H9 (cell line): ENCODE measurements at regions not wholly inside any gene's neighbourhood (a gene's known extent, or its start where the extent isn't known, plus 50 kb on each side); places are given as distances from the start of the nearest gene placed in this dataset.

Experiments
- DNase-seq: peaks from one replicate; pipeline ENCODE4 v3.0.0-alpha.2; 2017
- H2AFZ ChIP-seq: one replicate; pipeline ENCODE4 v1.6.1; 2013; ENCODE audit warnings: mild to moderate bottlenecking, low read length, control low read depth, moderate library complexity
- H2AK5ac ChIP-seq: 2 replicates; pipeline ENCODE4 v1.6.1; 2013; ENCODE audit warnings: low read length, control low read depth, mixed read lengths; ENCODE audit not compliant: insufficient read length
- H2BK120ac ChIP-seq: one replicate; pipeline ENCODE4 v1.6.1; 2013; ENCODE audit warnings: low read depth, mild to moderate bottlenecking, low read length, control low read depth, inconsistent platforms; ENCODE audit not compliant: poor library complexity, severe bottlenecking
- H2BK12ac ChIP-seq: 2 replicates; pipeline ENCODE4 v1.6.1; 2013; ENCODE audit warnings: low read length, control low read depth, mixed read lengths, low read depth; ENCODE audit not compliant: insufficient read length
- H2BK15ac ChIP-seq: 2 replicates; pipeline ENCODE4 v1.6.1; 2013; ENCODE audit warnings: low read depth, low read length, control low read depth
- H2BK20ac ChIP-seq: one replicate; pipeline ENCODE4 v1.6.1; 2013; ENCODE audit warnings: low read depth, mild to moderate bottlenecking, low read length, control low read depth, inconsistent platforms; ENCODE audit not compliant: poor library complexity, severe bottlenecking
- H2BK5ac ChIP-seq: 2 replicates; pipeline ENCODE4 v1.6.1; 2013; ENCODE audit warnings: low read length, control low read depth, mixed read lengths; ENCODE audit not compliant: insufficient read length
- H3K14ac ChIP-seq: 2 replicates; pipeline ENCODE4 v1.6.1; 2013; ENCODE audit warnings: low read length, control low read depth; ENCODE audit not compliant: insufficient read depth
- H3K18ac ChIP-seq: 2 replicates; pipeline ENCODE4 v1.6.1; 2013; ENCODE audit warnings: low read depth, mild to moderate bottlenecking, mixed read lengths, low read length, control low read depth; ENCODE audit not compliant: insufficient read length
- H3K23ac ChIP-seq: 2 replicates; pipeline ENCODE4 v1.6.1; 2013; ENCODE audit warnings: low read length, control low read depth, mixed read lengths, low read depth; ENCODE audit not compliant: insufficient read length
- H3K23me2 ChIP-seq: 2 replicates; pipeline ENCODE4 v1.6.1; 2013; ENCODE audit warnings: low read depth, mild to moderate bottlenecking, mixed read lengths, low read length, control low read depth; ENCODE audit not compliant: insufficient read length, poor library complexity, severe bottlenecking
- H3K27ac ChIP-seq: 2 replicates; pipeline ENCODE4 v1.5.1; 2013; ENCODE audit warnings: low read length, control low read depth, mixed read lengths, low read depth; ENCODE audit not compliant: insufficient read length
- H3K27me3 ChIP-seq: 2 replicates; pipeline ENCODE4 v1.6.1; 2013; ENCODE audit warnings: low read length, control low read depth, inconsistent platforms; ENCODE audit not compliant: insufficient read depth
- H3K4ac ChIP-seq: 2 replicates; pipeline ENCODE4 v1.6.1; 2013; ENCODE audit warnings: low read depth, mild to moderate bottlenecking, control low read depth, inconsistent platforms, low read length, moderate library complexity
- H3K4me1 ChIP-seq: 2 replicates; pipeline ENCODE4 v1.6.1; 2013; ENCODE audit warnings: low read length, control low read depth, inconsistent platforms; ENCODE audit not compliant: insufficient read depth
- H3K4me2 ChIP-seq: 2 replicates; pipeline ENCODE4 v1.6.1; 2013; ENCODE audit warnings: low read length, control low read depth, mixed read lengths; ENCODE audit not compliant: insufficient read length, insufficient read depth
- H3K56ac ChIP-seq: 2 replicates; pipeline ENCODE4 v1.6.1; 2013; ENCODE audit warnings: low read depth, mild to moderate bottlenecking, mixed read lengths, low read length, control low read depth; ENCODE audit not compliant: insufficient read length
- H3K79me1 ChIP-seq: 2 replicates; pipeline ENCODE4 v1.6.1; 2013; ENCODE audit warnings: low read depth, mild to moderate bottlenecking, moderate library complexity, low read length, control low read depth, inconsistent platforms; ENCODE audit not compliant: insufficient read depth, poor library complexity, severe bottlenecking
- H3K79me2 ChIP-seq: 2 replicates; pipeline ENCODE4 v1.6.1; 2013; ENCODE audit warnings: low read length, control low read depth, inconsistent platforms; ENCODE audit not compliant: insufficient read depth
- H3K9ac ChIP-seq: 2 replicates; pipeline ENCODE4 v1.6.1; 2013; ENCODE audit warnings: low read length, control low read depth, mixed read lengths; ENCODE audit not compliant: insufficient read length; ENCODE audit errors: extremely low read depth
- H3K9me3 ChIP-seq: one replicate; pipeline ENCODE4 v1.6.1; 2013; ENCODE audit warnings: low read depth, low read length, inconsistent platforms; ENCODE audit not compliant: control insufficient read depth
- H3T11ph ChIP-seq: one replicate; pipeline ENCODE4 v1.6.1; 2013; ENCODE audit warnings: mild to moderate bottlenecking, low read length, control low read depth, inconsistent platforms
- H4K20me1 ChIP-seq: one replicate; pipeline ENCODE4 v1.6.1; 2013; ENCODE audit not compliant: control insufficient read depth, insufficient read length, insufficient read depth
- H4K5ac ChIP-seq: 2 replicates; pipeline ENCODE4 v1.6.1; 2013; ENCODE audit warnings: low read depth, mild to moderate bottlenecking, mixed read lengths, low read length, control low read depth; ENCODE audit not compliant: insufficient read length
- H4K8ac ChIP-seq: replicated peaks from 2 replicates; pipeline ENCODE4 v1.6.1; 2013; ENCODE audit warnings: low read length, control low read depth, mixed read lengths, low read depth; ENCODE audit not compliant: insufficient read length
- H4K91ac ChIP-seq: 2 replicates; pipeline ENCODE4 v1.6.1; 2013; ENCODE audit warnings: low read depth, mild to moderate bottlenecking, moderate library complexity, mixed read lengths, low read length, control low read depth; ENCODE audit not compliant: insufficient read length
- H3K27ac Mint-ChIP-seq, 3 experiments: 2 replicates in 2 of 3; 3 replicates in 1 of 3; pipeline ENCODE4 v1.8.0; 2020 to 2021; ENCODE audit warnings: mixed read lengths in 3 of 3, mild to moderate bottlenecking in 1 of 3, moderate library complexity in 1 of 3
- H3K27me3 Mint-ChIP-seq: 2 replicates; pipeline ENCODE4 v1.8.0; 2021; ENCODE audit warnings: low read depth, mild to moderate bottlenecking, moderate library complexity, mixed read lengths
- H3K36me3 Mint-ChIP-seq, 3 experiments: 2 replicates in 2 of 3; 3 replicates in 1 of 3; pipeline ENCODE4 v1.8.0; 2020 to 2021; ENCODE audit warnings: low read depth in 3 of 3, mixed read lengths in 3 of 3; ENCODE audit not compliant: insufficient read depth in 1 of 3
- H3K4me1 Mint-ChIP-seq, 2 experiments: 2 replicates each; pipeline ENCODE4 v1.8.0; 2020; ENCODE audit warnings: mixed read lengths in 2 of 2
- H3K4me3 Mint-ChIP-seq, 2 experiments: 2 replicates in 1 of 2; 3 replicates in 1 of 2; pipeline ENCODE4 v1.8.0; 2020 to 2021; ENCODE audit warnings: mild to moderate bottlenecking in 2 of 2, mixed read lengths in 2 of 2, moderate library complexity in 1 of 2
- H3K9me3 Mint-ChIP-seq, 2 experiments: 2 replicates in 1 of 2; 3 replicates in 1 of 2; pipeline ENCODE4 v1.8.0; 2020; ENCODE audit warnings: mild to moderate bottlenecking in 2 of 2, mixed read lengths in 2 of 2, moderate library complexity in 1 of 2
- CTCF ChIP-seq: fragments of 200-600 bp; sonication (generic); conservative IDR thresholded peaks from 3 replicates; pipeline ENCODE4 v1.8.0; 2021; ENCODE audit warnings: antibody characterized with exemption, mild to moderate bottlenecking
- WGBS: extraction: QIAGEN DNeasy Blood & Tissue Kit; methylation state at CpG from one replicate; pipeline ENCODE4 v1.1.7; 2013; ENCODE audit warnings: missing lambda C conversion rate, low lambda C conversion rate, mixed read lengths; ENCODE audit not compliant: insufficient read length; ENCODE audit errors: extremely low coverage; 5-methylcytosine and 5-hydroxymethylcytosine counted together

- no peaks in the 10 kb centered on the region for H3K23me2 ChIP-seq
- H3K18ac ChIP-seq, result no peak overlapping the region
- no peaks in the 10 kb centered on the region for H3K79me2 ChIP-seq
- peaks cover 10 to 11% of the 10 kb centered on the region in 2 experiments for H3K4me1 Mint-ChIP-seq
- no peak overlapping the region for H2BK12ac ChIP-seq
- DNase-seq, result no peak
- no peaks in the 10 kb centered on the region for H3K36me3 Mint-ChIP-seq
- H3T11ph ChIP-seq, result no peak overlapping the region
- H3K23ac ChIP-seq, result no peak overlapping the region
- no peak overlapping the region for H3K14ac ChIP-seq
- no peak overlapping the region for H2AK5ac ChIP-seq
- no peak overlapping the region for H2BK20ac ChIP-seq
- H4K5ac ChIP-seq, result no peak overlapping the region
- no CpG with 5 or more reads among the region's 3 CpGs for WGBS
- no peak overlapping the region for H2AFZ ChIP-seq
- no peaks in the 10 kb centered on the region for H3K9me3 Mint-ChIP-seq
- H3K27ac ChIP-seq, result no peak overlapping the region
- no peak overlapping the region for H2BK120ac ChIP-seq
- no peak overlapping the region for H3K4me3 Mint-ChIP-seq
- no peak overlapping the region for H2BK5ac ChIP-seq
- no peaks in the 10 kb centered on the region for H3K27me3 Mint-ChIP-seq
- no peak overlapping the region for H4K91ac ChIP-seq
- no peak for TF ChIP-seq CTCF
- H4K8ac ChIP-seq, result no peak overlapping the region
- H3K9me3 ChIP-seq, result no peaks in the 10 kb centered on the region
- no peaks in the 10 kb centered on the region for H4K20me1 ChIP-seq
- peak overlapping the region in 1 of 3 experiments; percentile 9; a peak in 1 of 7 replicates for H3K27ac Mint-ChIP-seq
- no peak overlapping the region for H3K4ac ChIP-seq
- no peaks in the 10 kb centered on the region for H3K27me3 ChIP-seq
- H2BK15ac ChIP-seq, result no peak overlapping the region
- H3K79me1 ChIP-seq, result no peaks in the 10 kb centered on the region
- H3K56ac ChIP-seq, result no peak overlapping the region
- no peak overlapping the region for H3K9ac ChIP-seq
- no peak overlapping the region for H3K4me2 ChIP-seq
- no peaks in the 10 kb centered on the region; the same call in 1 of the 2 replicates for H3K4me1 ChIP-seq
Measured at GRCh38 chr4:110926841-110927400, 304.0 kb upstream of the PITX2 start.
